ENCODE measurements at regions not wholly inside any gene's neighbourhood (a gene's known extent, or its start where the extent isn't known, plus 50 kb on each side); places are given as distances from the start of the nearest gene placed in this dataset.

GRCh38 chr4:137934911-137935310 lies 307.2 kb downstream of the SLC7A11 start:
- TF ChIP-seq CTCF (IDR thresholded peaks at IDR 0.05; ENCODE audit: low read depth, low read length), result no peak
- no peak for DNase-seq (ENCODE audit: extremely low read depth, low read depth)

- DNase-seq (ENCODE audit: extremely low read depth, low read depth), result no peak
- no peak for TF ChIP-seq CTCF (IDR thresholded peaks at IDR 0.05; ENCODE audit: low read depth, low read length)
Measured at GRCh38 chr4:137934046-137934445, 308.1 kb downstream of the SLC7A11 start.

- DNase-seq (ENCODE audit: extremely low read depth, low read depth), result no peak
- TF ChIP-seq CTCF (IDR thresholded peaks at IDR 0.05; ENCODE audit: low read depth, low read length), result no peak
Measured at GRCh38 chr4:137927972-137928371, 314.2 kb downstream of the SLC7A11 start.

GRCh38 chr4:137923494-137923893 lies 318.7 kb downstream of the SLC7A11 start:
- no peak for DNase-seq (ENCODE audit: extremely low read depth, low read depth)

GRCh38 chr4:137922721-137923120 lies 319.4 kb downstream of the SLC7A11 start:
- no peak for DNase-seq (ENCODE audit: extremely low read depth, low read depth)
- no peak for TF ChIP-seq CTCF (IDR thresholded peaks at IDR 0.05; ENCODE audit: low read depth, low read length)

More at GRCh38 chr4:137923494-137923893, 318.7 kb downstream of the SLC7A11 start:
- TF ChIP-seq CTCF (IDR thresholded peaks at IDR 0.05; ENCODE audit: low read depth, low read length), result no peak

GRCh38 chr4:137909529-137910309 lies 332.4 kb downstream of the SLC7A11 start:
- no peak for TF ChIP-seq CTCF (IDR thresholded peaks at IDR 0.05; ENCODE audit: low read depth, low read length)
- DNase-seq (ENCODE audit: extremely low read depth, low read depth), result no peak

GRCh38 chr4:137905930-137906329 lies 336.2 kb downstream of the SLC7A11 start:
- TF ChIP-seq CTCF (IDR thresholded peaks at IDR 0.05; ENCODE audit: low read depth, low read length), result no peak
- no peak for DNase-seq (ENCODE audit: extremely low read depth, low read depth)
